IMR-90 (cell line): ENCODE measurements at regions not wholly inside any gene's neighbourhood (a gene's known extent, or its start where the extent isn't known, plus 50 kb on each side); places are given as distances from the start of the nearest gene placed in this dataset.

Experiments used
- ATAC-seq: fragments of 200-7000 bp; cut with Tn5 transposase; 2 replicates; pipeline ENCODE4 v1.9.1; 2020; ENCODE audit warnings: low read depth, mild to moderate bottlenecking, moderate library complexity
- BruUV-seq: library from RNA; stranded (reverse); fragments of 400-500 nt; replicated peaks from 2 replicates; lab custom pipeline; 2021; lab: Mats Ljungman, UMichigan
- CTCF ChIA-PET: fragments of 300-600 bp; formaldehyde crosslinking; extraction: SDS; loops from one replicate; lab custom pipeline; 2021; ENCODE audit warnings: antibody characterized with exemption; lab: Yijun Ruan, JAX
- POLR2A ChIA-PET: fragments of 300-600 bp; sonication (Branson Sonifier 250); formaldehyde crosslinking; loops from one replicate; lab custom pipeline; 2022; ENCODE audit warnings: antibody characterized with exemption; ENCODE audit not compliant: unreplicated experiment; lab: Charles Lee
- DNase-seq: peaks from one replicate; pipeline ENCODE4 v3.0.0; 2013
- H2AFZ ChIP-seq: replicated peaks from 2 replicates; pipeline ENCODE3; 2013; ENCODE audit warnings: low read length, mild to moderate bottlenecking; ENCODE audit not compliant: poor library complexity
- H2AK5ac ChIP-seq: 2 replicates; pipeline ENCODE4 v1.6.1; 2013; ENCODE audit warnings: low read depth, low read length, inconsistent platforms
- H2AK9ac ChIP-seq: replicated peaks from 2 replicates; pipeline ENCODE3; 2013; ENCODE audit warnings: mild to moderate bottlenecking, low read depth, low read length, moderate library complexity; ENCODE audit not compliant: poor library complexity
- H2BK120ac ChIP-seq: 2 replicates; pipeline ENCODE4 v1.6.1; 2013; ENCODE audit warnings: low read depth, low read length, inconsistent platforms
- H2BK15ac ChIP-seq: 3 replicates; pipeline ENCODE4 v1.6.1; 2013; ENCODE audit warnings: low read depth, low read length, inconsistent platforms
- H2BK20ac ChIP-seq: 2 replicates; pipeline ENCODE4 v1.6.1; 2013; ENCODE audit warnings: low read depth, mild to moderate bottlenecking, inconsistent platforms, low read length, moderate library complexity
- H2BK5ac ChIP-seq: 2 replicates; pipeline ENCODE4 v1.6.1; 2013; ENCODE audit warnings: mild to moderate bottlenecking, low read depth, low read length, inconsistent platforms; ENCODE audit not compliant: poor library complexity, severe bottlenecking
- H3K14ac ChIP-seq: replicated peaks from 2 replicates; pipeline ENCODE4 v1.6.1; 2013; ENCODE audit warnings: low read depth, low read length, inconsistent platforms
- H3K18ac ChIP-seq: 2 replicates; pipeline ENCODE4 v1.6.1; 2013; ENCODE audit warnings: low read depth, low read length, control low read depth
- H3K23ac ChIP-seq: 2 replicates; pipeline ENCODE4 v1.6.1; 2013; ENCODE audit warnings: low read depth, low read length, inconsistent platforms
- H3K27ac ChIP-seq: 2 replicates; pipeline ENCODE4 v1.5.1; 2013; ENCODE audit warnings: mild to moderate bottlenecking, control low read depth, low read length; ENCODE audit not compliant: insufficient read depth
- H3K27me3 ChIP-seq: 2 replicates; pipeline ENCODE4 v1.6.1; 2013; ENCODE audit warnings: low read length; ENCODE audit not compliant: control insufficient read depth, insufficient read depth
- H3K36me3 ChIP-seq: 2 replicates; pipeline ENCODE4 v1.6.1; 2013; ENCODE audit warnings: low read length, mixed read lengths; ENCODE audit not compliant: control insufficient read depth, insufficient read depth
- H3K4ac ChIP-seq: 2 replicates; pipeline ENCODE4 v1.6.1; 2013; ENCODE audit warnings: low read depth, low read length, inconsistent platforms
- H3K4me1 ChIP-seq: 2 replicates; pipeline ENCODE4 v1.6.1; 2013; ENCODE audit warnings: low read length, mixed read lengths; ENCODE audit not compliant: control insufficient read depth, insufficient read depth
- H3K4me2 ChIP-seq: 2 replicates; pipeline ENCODE4 v1.6.1; 2013; ENCODE audit warnings: low read depth, mild to moderate bottlenecking, control low read depth, low read length, moderate library complexity
- H3K4me3 ChIP-seq: 2 replicates; pipeline ENCODE4 v1.5.1; 2013; ENCODE audit warnings: low read depth, mild to moderate bottlenecking, control low read depth, low read length, moderate library complexity; ENCODE audit not compliant: insufficient read depth
- H3K56ac ChIP-seq: 2 replicates; pipeline ENCODE4 v1.6.1; 2013; ENCODE audit warnings: low read length, inconsistent platforms; ENCODE audit not compliant: insufficient read depth; ENCODE audit errors: extremely low read depth
- H3K79me1 ChIP-seq, 2 experiments: 2 replicates each; pipeline ENCODE4 v1.6.1; 2013; ENCODE audit warnings: low read length in 2 of 2, inconsistent platforms in 1 of 2, low read depth in 1 of 2
- H3K9ac ChIP-seq: 2 replicates; pipeline ENCODE4 v1.6.1; 2013; ENCODE audit warnings: low read depth, low read length, control low read depth
- H3K9me1 ChIP-seq: 2 replicates; pipeline ENCODE4 v1.6.1; 2013; ENCODE audit warnings: low read length, inconsistent platforms; ENCODE audit not compliant: insufficient read depth
- H3K9me3 ChIP-seq: 2 replicates; pipeline ENCODE4 v1.6.1; 2013; ENCODE audit warnings: low read length; ENCODE audit not compliant: control insufficient read depth, insufficient read depth
- H4K20me1 ChIP-seq: 2 replicates; pipeline ENCODE4 v1.6.1; 2013; ENCODE audit warnings: low read length, inconsistent platforms; ENCODE audit not compliant: insufficient read depth
- H4K5ac ChIP-seq: 2 replicates; pipeline ENCODE4 v1.6.1; 2013; ENCODE audit warnings: mild to moderate bottlenecking, low read depth, low read length, control low read depth
- H4K8ac ChIP-seq, 2 experiments: 2 replicates each; pipeline ENCODE4 v1.6.1; 2013; ENCODE audit warnings: low read depth in 2 of 2, low read length in 2 of 2, control low read depth in 1 of 2, inconsistent platforms in 1 of 2
- H4K91ac ChIP-seq: 2 replicates; pipeline ENCODE4 v1.6.1; 2013; ENCODE audit warnings: low read depth, low read length, inconsistent platforms; ENCODE audit not compliant: insufficient read depth
- BHLHE40 ChIP-seq: fragments of 150-350 bp; IDR thresholded peaks from 2 replicates; pipeline ENCODE4 v1.6.1; 2016; ENCODE audit warnings: mild to moderate bottlenecking, low read depth, low read length
- MAZ ChIP-seq: IDR thresholded peaks from 2 replicates; pipeline ENCODE4 v1.6.1; 2012; ENCODE audit warnings: low read depth, mild to moderate bottlenecking, low read length, improper control_type of control experiment, moderate library complexity, borderline replicate concordance
- POLR2A ChIP-seq: IDR thresholded peaks from 2 replicates; pipeline ENCODE4 v1.6.1; 2012; ENCODE audit warnings: mild to moderate bottlenecking, low read depth, low read length
- RCOR1 ChIP-seq: IDR thresholded peaks from 2 replicates; pipeline ENCODE4 v1.6.1; 2012; ENCODE audit warnings: mild to moderate bottlenecking, low read length, improper control_type of control experiment; ENCODE audit not compliant: insufficient replicate concordance
- WGBS, 2 experiments: methylation state at CpG; one replicate each; pipeline versions ENCODE4 v1.1.5 to v1.1.7; 2013; ENCODE audit warnings: missing lambda C conversion rate in 2 of 2; ENCODE audit not compliant: insufficient read length in 1 of 2; ENCODE audit errors: extremely low coverage in 2 of 2; 5-methylcytosine and 5-hydroxymethylcytosine counted together
- dilution Hi-C: fragments of 300-500 bp; cut with HindIII; formaldehyde crosslinking; loops from one replicate; pipeline ENCODE4 v1.14.3; 2018; ENCODE audit warnings: low sequenced_read_pairs; ENCODE audit not compliant: unreplicated experiment
- in situ Hi-C: fragments of 300-500 bp; cut with MboI; formaldehyde crosslinking; loops from 3 replicates; pipeline ENCODE4 v1.14.3; 2019; ENCODE audit warnings: low sequenced_read_pairs, inconsistent platforms, mixed read lengths
- intact Hi-C: fragments of 100-400 bp; cut with micrococcal nuclease; formaldehyde crosslinking; loops from 2 replicates; pipeline ENCODE4 v1.10.0; 2022

DNA sequence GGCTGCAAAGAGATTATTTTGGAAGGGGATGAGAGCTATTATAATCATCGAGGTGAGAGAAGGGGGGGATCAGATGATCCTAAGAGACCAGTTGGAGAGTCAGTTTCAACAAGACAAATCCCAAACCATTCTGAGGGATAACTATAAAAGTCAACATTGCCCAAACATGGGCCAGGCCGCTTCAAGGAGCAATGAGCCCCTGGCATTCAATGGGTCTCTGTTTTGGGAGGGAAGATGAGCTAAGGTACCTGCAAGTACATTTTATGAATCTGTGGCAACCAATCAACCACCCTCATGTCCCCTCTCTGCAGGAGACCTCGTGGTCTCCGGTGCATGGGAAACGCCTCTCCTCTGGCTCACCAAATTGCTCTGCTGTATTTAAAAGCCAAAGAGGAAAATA lies 209.9 kb upstream of the C16orf82 start:
- no peak overlapping the region for H3K4me3 ChIP-seq
- H2BK5ac ChIP-seq: no peak overlapping the region
- H3K9ac ChIP-seq: no peak overlapping the region
- no peaks in the 10 kb centered on the region for H3K9me3 ChIP-seq
- dilution Hi-C loops (no loop called here), in situ Hi-C loops (no loop called here), intact Hi-C loops (no loop called here)
- H3K4ac ChIP-seq: no peak overlapping the region
- TF ChIP-seq POLR2A (no peak), RCOR1 (no peak), MAZ (no peak), BHLHE40 (no peak)
- H2BK15ac ChIP-seq: no peak overlapping the region
- ChIA-PET POLR2A (no interaction called here), CTCF (no interaction called here)
- no peak overlapping the region for H2BK20ac ChIP-seq
- no TSS peak for BruUV-seq
- H3K9me1 ChIP-seq: no peaks in the 10 kb centered on the region
- no peak overlapping the region for H4K91ac ChIP-seq
- no peaks in the 10 kb centered on the region for H3K36me3 ChIP-seq
- H2BK120ac ChIP-seq: no peak overlapping the region
- no peak overlapping the region for H3K23ac ChIP-seq
- no peak overlapping the region for H3K18ac ChIP-seq
- no peak overlapping the region for H3K14ac ChIP-seq
- no peak overlapping the region for H2AK9ac ChIP-seq
- no peaks in the 10 kb centered on the region for H4K20me1 ChIP-seq
- no peak overlapping the region for H2AK5ac ChIP-seq
- no peak overlapping the region for H4K5ac ChIP-seq
- H3K56ac ChIP-seq: no peak overlapping the region
- WGBS, 2 experiments: no CpG with 5 or more reads among the region's 5 CpGs
- H3K27ac ChIP-seq: no peak overlapping the region
- H3K79me1 ChIP-seq: no peaks in the 10 kb centered on the region
- H2AFZ ChIP-seq: no peak overlapping the region
- no peaks in the 10 kb centered on the region for H3K27me3 ChIP-seq
- no peak overlapping the region for H3K4me2 ChIP-seq
- no peak for DNase-seq
- no peaks in the 10 kb centered on the region for H3K4me1 ChIP-seq
- ATAC-seq: no peak
- H4K8ac ChIP-seq: no peak overlapping the region
